ENCODE measurements at regions not wholly inside any gene's neighbourhood (a gene's known extent, or its start where the extent isn't known, plus 50 kb on each side); places are given as distances from the start of the nearest gene placed in this dataset.
A peak's percentile ranks its signal among the peaks of the same experiment; 100 is the strongest.

- TF ChIP-seq REST (tag by site-specific recombination; IDR thresholded peaks at IDR 0.05) = no peak
Measured at GRCh38 chr6:167550941-167551627, 226.2 kb downstream of the TTLL2 start (continued).

GRCh38 chr6:167551628-167552257, 226.9 kb downstream of the TTLL2 start:
- no peak overlapping the region for H3K27ac ChIP-seq (ENCODE audit: extremely low read depth, low read depth, low read length)
- H3K4me1 ChIP-seq (ENCODE audit: control insufficient read depth, insufficient read depth, low read length) = no peaks in the 10 kb centered on the region
- POLR2A ChIA-PET = no interaction called here
- no peak overlapping the region for H3K4me3 ChIP-seq (ENCODE audit: low read depth, low read length)
- CTCF ChIA-PET = no interaction called here
- no peaks in the 10 kb centered on the region for H3K9me3 ChIP-seq (ENCODE audit: control insufficient read depth, insufficient read depth, low read depth, low read length)
- TF ChIP-seq ZBTB21 (tag by site-specific recombination; IDR thresholded peaks at IDR 0.05) (no peak), ZFHX2 (tag by site-specific recombination; conservative IDR thresholded peaks at IDR 0.05) (no peak)
- H3K36me3 ChIP-seq (ENCODE audit: control insufficient read depth in 2 of 2, insufficient read depth in 1 of 2, low read length in 2 of 2) = no peaks in the 10 kb centered on the region

GRCh38 chr6:167552258-167552630, 227.4 kb downstream of the TTLL2 start:
- Histone ChIP-seq H3K36me3 (ENCODE audit: control insufficient read depth in 2 of 2, insufficient read depth in 1 of 2, low read length in 2 of 2) (no peaks in the 10 kb centered on the region), H3K9me3 (ENCODE audit: control insufficient read depth, insufficient read depth, low read depth, low read length) (no peaks in the 10 kb centered on the region), H3K4me3 (ENCODE audit: low read depth, low read length) (no peak overlapping the region), H3K27ac (ENCODE audit: extremely low read depth, low read depth, low read length) (no peak overlapping the region), H3K4me1 (ENCODE audit: control insufficient read depth, insufficient read depth, low read length) (no peaks in the 10 kb centered on the region)
- CTCF ChIA-PET = no interaction called here
- POLR2A ChIA-PET = no interaction called here
- TF ChIP-seq GLI2 (tag by site-specific recombination; IDR thresholded peaks at IDR 0.05; ENCODE audit: borderline replicate concordance, low read depth) = no peak
- no peak for TF ChIP-seq ZSCAN18 (tag by site-specific recombination; IDR thresholded peaks at IDR 0.05)
- TF ChIP-seq MEIS1 (CRISPR knock-in tag; IDR thresholded peaks at IDR 0.05; ENCODE audit: borderline replicate concordance) = no peak
- TF ChIP-seq ZNF239 (tag by site-specific recombination; IDR thresholded peaks at IDR 0.05) = no peak

- H3K9me3 ChIP-seq (ENCODE audit: control insufficient read depth, insufficient read depth, low read depth, low read length) = no peaks in the 10 kb centered on the region
- H3K27ac ChIP-seq (ENCODE audit: extremely low read depth, low read depth, low read length) = no peak overlapping the region
- POLR2A ChIA-PET = no interaction called here
- TF ChIP-seq ZNF518A (tag by site-specific recombination; conservative IDR thresholded peaks at IDR 0.05; ENCODE audit: low read depth) (no peak), ZNF596 (tag by site-specific recombination; IDR thresholded peaks at IDR 0.05) (peak; percentile 30; the same call in 1 of the 2 replicates)
- no peaks in the 10 kb centered on the region for H3K36me3 ChIP-seq (ENCODE audit: control insufficient read depth in 2 of 2, insufficient read depth in 1 of 2, low read length in 2 of 2)
- no peaks in the 10 kb centered on the region for H3K4me1 ChIP-seq (ENCODE audit: control insufficient read depth, insufficient read depth, low read length)
- CTCF ChIA-PET = interaction anchor here (0.6 to 1.1 kb wide), 2 partner anchors 9 to 299 kb away, joined by 3 to 4 read pairs; no protein-coding TSS in a partner anchor
- H3K4me3 ChIP-seq (ENCODE audit: low read depth, low read length) = no peak overlapping the region
Measured at GRCh38 chr6:167552961-167553735, 228.3 kb downstream of the TTLL2 start.

Measured in HEK293 (cell line).